HG02678 (cell line): ENCODE measurements at regions not wholly inside any gene's neighbourhood (a gene's known extent, or its start where the extent isn't known, plus 50 kb on each side); places are given as distances from the start of the nearest gene placed in this dataset.
"Not testable (repeated sequence)": the region's sequence is repeated elsewhere in the genome, so short reads cannot be mapped to it uniquely, and the experiment has no call there.

Source experiments
- ATAC-seq: cut with Tn5 transposase; IDR thresholded peaks from one replicate; pipeline ENCODE4 v1.9.1; 2021; ENCODE audit warnings: mild to moderate bottlenecking, moderate library complexity; ENCODE audit not compliant: unreplicated experiment

DNA sequence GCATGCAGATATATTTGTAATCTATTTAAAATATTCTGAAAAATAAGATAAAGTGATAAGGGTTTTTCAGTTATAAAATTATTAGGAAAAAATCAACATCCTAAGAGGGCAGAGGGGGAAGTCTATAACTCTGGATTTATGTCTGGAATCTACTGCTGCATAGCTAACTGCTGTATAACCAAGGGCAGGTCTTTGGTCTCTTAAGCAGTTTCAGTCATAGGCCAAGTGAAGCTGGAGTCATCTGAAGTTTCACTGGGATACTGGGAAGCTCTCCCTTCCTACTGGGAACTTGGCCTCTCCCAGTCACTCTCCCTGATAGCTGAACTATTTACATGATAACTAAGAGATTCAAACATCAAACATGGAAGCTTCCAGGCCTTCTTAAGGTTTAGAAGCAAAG lies 1409.9 kb upstream of the PCDH7 start:
- no peak for ATAC-seq

DNA sequence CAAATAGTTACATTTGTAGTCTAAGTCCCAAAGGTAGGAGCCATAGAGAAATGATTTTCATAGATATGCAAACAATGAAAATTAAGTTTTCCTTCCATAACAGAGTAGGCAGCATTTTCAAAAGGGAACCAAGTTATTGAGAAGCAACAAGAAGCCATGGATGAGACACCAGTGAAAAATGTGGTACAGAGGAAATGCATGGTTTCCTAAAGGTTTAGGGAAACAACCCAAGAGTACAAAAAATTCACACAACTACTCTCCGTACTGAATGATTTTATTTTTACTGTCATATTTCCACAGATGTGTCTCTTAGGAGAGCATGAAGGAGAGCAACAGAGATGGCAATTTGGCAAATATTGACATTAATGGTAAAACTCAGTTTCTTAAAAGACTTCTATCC lies 1408.9 kb upstream of the PCDH7 start:
- ATAC-seq: no peak

DNA sequence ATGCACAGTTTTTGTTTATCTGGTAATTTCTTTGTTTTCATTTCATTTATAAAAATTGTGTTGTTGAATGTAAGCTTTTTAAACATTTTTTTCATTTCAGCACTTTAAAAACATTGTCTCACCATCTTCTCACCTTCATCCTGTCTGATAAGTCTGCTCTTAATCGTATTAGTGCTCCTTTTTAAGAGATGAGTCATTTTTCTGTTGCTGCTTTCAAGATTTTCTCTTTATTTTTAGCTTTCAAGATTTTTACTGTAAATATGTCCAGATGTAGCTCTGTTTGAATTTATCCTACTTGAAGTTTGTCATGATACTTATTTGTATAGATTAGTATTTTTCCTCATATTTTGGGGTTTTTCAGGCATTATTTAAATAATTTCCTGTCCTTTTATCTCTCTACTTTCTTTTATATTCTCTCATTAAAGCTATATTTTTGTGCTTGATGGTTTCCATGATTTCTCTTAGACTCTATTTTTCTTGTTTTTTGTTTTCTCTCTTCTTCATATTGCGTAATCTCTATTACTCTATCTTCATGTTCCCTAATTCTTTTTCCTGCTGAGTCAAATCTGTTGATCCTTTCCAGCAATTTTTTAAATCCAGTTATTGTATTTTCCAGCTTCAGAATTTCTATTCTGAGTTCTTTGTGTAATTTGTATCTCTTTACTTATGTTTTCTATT lies 1400.4 kb upstream of the PCDH7 start:
- no peak for ATAC-seq

DNA sequence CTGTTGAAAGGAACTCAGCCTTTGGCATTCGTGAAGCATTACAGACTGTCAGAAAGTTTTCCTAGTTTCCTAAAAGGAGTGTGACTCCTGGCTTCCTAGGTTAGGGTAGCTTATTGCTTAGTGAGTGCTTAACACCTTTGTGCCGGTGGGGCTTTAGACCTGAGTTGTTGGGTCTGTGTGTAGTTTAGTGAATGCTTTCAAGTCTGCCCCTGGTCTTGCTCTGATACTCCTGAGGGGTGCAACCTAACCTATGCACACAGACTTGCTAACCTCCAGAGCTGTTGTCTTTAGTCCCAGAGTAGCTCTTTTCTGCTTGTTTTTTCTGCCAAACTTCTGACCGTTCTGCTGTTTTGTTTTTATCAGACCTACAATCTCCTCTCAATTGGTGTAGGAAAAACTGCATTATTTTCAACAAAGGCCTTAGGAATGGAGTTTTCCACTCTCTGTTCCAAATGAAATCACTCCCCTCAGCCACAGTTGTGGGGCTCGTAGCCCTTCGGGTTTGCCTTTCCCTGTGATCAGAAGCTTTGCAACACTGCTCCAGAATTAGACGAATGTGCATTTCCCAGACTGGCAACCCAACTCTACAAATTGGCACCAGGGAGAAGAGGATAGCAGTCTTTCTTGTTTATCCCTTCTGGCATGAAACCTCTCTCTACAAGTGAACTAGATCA lies 1399.1 kb upstream of the PCDH7 start:
- ATAC-seq: no peak

DNA sequence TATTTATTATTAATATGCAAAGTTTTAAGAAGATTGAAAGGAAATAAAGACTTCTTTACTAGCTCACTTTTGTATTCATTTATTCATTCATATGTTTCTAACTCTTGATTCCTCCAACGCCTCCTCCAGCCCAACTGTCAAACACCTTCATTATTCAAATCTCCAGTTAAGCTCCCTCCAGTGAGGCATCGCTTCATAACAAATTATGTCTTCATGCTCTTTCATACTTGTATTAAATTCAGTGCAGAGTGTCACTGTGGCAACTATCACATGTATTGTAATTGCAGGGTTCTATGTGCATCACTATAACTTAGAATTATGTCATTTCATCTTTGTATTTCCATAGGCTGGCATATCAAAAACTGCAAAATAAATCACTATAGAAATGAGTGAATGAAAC lies 1394.2 kb upstream of the PCDH7 start:
- ATAC-seq: no peak

DNA sequence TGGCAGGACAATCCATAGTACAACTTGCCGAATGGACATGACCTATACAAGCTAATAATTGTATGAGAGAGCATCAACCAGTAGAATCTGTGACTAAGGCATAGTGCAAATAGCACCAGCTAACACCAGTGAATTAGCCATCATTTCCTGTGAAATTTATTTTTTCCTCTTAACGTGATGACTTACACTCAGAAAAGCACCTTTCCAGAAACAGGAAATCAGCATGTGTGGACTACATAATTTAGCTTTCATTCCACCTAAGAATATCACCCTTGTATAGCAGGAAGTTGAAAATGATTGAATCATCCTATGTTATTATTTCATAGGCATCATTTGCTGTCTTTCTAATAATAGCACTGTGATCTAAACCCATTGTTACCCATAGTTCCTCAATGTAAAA lies 1393.4 kb upstream of the PCDH7 start:
- ATAC-seq: no peak

DNA sequence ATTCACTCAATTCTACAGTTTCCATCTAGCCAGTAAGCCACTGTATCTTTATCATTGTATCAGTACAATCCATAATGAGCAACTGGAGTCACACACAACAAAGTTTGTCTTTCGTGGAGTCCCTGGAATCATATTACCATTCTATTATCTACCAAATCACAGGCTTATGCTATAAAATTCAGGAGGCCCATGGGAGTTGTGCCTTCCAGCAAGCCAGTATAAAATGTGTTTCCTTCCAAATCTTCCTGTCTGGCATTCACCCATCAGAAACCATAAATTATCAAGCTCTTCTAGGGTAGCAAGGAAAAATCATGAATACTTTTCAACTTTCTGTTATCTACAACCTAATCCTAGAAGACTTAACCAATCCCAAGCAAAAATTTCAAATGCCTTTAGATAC lies 1383.3 kb upstream of the PCDH7 start:
- no peak for ATAC-seq

DNA sequence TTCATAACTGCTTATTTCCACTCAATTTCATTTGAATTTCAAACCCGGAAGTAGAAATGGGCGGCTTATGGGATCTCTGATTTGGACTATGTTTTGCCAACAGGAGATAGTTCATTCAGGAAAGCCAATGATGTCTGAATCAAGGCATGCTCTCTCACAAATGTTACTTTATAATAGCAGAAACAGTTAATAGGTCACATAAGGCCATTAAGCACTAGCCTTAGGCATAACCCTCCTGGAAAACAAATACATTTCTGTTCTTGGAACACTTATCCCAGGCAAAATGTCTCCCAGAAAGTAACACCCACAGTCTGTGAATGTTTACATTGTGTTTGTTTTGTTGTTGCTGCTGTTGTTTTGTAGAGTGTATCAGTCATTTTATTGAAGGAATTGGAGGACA lies 1347.2 kb upstream of the PCDH7 start:
- ATAC-seq: no peak

DNA sequence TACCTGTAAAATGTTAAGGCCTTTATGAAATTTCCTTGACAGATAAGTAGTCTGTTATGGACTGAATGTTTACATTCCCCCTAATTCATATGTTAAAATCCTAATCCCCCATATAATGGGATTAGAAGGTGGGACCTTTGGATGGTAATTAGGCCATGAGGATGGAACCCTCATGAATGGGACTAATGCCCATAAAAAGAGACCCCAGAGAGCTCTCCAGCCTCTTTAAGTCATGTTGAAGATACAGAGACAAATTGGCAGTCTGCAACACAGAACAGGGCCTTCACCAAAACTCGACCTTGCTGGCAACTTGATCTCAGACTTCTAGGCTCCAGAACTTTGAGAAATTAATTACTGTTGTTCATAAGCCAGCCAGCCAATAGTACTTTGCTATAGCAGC lies 1344.5 kb upstream of the PCDH7 start:
- ATAC-seq: no peak

DNA sequence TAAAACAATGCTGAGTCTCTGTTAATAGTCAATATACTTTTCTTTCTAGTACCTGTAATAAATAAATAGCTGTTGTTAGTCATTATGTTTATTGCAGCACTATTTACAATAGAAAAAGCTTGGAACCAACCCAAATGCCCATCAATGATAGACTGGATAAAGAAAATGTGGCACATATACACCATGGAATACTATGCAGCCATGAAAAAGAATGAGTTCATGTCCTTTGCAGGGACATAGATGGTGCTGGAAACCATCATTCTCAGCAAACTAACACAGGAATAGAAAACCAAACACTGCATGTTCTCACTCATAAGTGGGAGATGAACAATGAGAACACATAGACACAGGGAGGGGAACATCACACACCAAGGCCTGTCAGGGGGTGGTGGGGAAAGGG lies 1341.9 kb upstream of the PCDH7 start:
- ATAC-seq: not testable (repeated sequence)

DNA sequence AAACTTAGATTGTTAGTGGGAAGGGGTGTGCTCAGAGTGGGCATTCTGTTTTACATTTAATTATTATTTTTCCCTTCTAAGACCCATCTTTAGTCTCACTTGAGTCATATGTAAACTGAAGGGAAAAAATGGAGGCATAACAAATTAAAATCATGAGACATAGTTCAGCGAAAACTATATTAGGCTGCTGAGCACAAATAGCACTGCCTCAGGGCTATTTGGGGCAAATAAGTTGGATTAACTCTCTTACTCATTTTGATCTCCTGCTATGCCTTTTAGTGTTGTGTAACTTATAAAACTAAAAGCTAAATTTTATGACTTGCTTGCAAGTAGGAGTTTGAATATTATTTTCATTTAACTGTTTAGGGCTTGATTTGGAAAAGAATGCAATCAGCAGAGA lies 1329.2 kb upstream of the PCDH7 start:
- no peak for ATAC-seq

DNA sequence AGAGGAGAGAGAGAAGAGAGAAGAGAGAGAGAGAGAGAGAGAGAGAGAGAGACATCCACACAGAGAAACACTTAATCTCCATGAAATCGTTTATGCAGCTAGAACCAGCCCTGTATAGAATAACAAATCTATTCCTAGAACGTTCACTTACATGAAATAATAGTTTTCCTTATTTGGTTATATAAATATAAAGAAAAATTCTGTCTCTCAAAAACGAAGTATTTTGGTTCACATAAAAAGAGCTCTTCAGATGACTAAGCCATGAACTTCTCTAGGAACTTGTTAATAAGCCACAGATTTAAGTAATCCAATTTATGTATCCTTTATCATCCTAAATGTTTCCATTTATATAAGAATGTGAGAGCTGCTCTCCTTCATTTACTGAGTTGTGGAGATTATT lies 1315.1 kb upstream of the PCDH7 start:
- ATAC-seq: no peak

DNA sequence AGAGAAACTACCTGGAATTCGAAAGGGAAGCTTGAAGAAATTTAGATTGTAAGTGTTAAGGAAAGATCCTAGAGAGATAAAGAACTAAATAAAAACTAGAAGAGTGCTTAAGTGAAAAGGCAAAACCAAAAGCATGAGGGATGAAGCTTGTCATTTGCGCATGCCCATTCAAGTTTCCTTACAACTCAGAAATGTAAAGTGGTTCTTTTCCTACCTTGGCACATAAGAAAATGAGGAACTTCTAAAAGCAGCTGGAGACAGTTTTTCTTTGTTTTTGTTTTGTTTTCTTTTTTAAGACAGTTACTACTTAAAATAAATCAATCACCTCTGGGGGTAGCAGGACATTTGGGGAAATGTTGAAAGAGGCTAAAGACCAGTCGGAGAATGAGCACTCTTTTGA lies 1304.4 kb upstream of the PCDH7 start:
- ATAC-seq: no peak

DNA sequence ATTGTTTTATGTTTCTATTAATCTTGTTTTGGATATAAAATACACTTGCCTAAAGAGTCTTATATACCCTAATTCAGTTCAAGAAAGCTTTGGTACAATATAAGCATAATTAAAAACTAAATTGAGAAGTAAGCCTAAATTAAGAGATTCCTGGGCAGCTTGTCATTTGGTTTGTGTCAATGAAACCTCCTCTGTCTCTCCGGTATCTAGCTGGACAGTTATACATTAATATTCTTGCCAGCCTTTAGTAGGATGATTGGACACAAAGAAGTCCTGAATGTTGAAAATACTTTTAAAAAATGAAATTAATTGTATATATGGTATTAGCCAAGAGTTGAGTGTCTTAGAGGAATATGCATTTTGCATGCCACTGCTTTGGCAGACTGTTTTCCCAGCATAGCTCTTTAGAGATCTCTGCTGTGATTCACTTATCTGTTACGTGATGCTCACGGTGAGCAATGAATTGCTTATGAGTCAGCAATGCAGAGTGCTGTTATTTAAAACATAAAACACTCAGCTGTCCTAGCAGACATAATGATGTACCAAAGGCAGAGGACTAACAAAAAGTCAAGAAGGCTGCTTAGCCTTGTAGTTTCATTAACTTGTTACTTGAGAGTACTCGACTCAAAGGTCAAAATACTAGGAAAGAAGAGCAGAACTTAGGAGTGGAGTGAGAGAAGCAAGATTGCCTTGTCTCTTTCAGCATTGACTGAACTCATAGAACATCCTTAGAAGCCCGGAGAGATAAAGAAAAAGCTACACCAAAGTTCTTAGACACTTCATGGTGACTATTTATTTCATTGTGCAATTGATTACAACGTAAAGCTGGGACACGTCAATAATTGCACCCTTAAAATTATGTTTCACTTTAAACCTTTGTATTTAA lies 1296.1 kb upstream of the PCDH7 start:
- ATAC-seq: no peak

DNA sequence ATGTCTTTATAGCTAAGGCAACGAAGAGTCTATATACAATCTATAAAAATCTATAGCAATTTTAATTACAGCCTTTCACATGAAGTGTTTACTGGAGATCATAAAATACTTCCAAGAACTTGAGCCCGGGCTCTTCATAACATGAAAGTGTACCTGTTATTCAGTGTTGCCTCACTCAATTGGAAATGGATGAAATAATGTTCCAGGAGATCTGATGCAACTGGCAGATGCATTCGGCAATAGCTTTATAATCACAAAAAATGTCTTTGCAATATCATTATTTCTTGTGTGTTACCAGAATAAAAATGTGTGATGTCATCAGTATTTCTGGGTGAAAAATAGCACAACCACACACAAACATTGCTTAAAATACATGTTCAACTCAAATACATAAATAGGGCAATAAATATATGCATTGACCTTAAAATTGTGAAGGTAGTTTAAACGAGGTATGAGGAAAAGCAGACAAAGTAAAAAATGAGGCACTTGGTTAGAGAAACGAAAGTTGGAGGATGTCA lies 1266.8 kb upstream of the PCDH7 start:
- ATAC-seq: no peak

DNA sequence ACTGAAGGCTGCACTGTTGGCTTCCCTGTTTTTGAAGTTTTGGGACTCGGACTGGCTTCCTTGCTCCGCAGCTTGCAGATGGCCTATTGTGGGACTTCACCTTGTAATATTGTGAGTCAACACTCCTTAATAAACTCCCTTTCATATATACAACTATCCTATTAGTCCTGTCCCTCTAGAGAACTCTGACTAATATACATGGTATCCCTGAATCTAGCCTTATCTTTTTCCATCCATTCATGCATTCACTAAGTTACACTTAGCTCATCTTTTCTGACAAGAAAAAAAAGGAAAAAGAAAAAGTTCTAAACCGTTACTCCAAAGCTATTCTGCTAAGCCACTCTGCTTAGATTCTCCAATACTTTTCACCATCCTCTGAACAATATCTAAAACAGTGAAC lies 1260.2 kb upstream of the PCDH7 start:
- ATAC-seq: no peak

DNA sequence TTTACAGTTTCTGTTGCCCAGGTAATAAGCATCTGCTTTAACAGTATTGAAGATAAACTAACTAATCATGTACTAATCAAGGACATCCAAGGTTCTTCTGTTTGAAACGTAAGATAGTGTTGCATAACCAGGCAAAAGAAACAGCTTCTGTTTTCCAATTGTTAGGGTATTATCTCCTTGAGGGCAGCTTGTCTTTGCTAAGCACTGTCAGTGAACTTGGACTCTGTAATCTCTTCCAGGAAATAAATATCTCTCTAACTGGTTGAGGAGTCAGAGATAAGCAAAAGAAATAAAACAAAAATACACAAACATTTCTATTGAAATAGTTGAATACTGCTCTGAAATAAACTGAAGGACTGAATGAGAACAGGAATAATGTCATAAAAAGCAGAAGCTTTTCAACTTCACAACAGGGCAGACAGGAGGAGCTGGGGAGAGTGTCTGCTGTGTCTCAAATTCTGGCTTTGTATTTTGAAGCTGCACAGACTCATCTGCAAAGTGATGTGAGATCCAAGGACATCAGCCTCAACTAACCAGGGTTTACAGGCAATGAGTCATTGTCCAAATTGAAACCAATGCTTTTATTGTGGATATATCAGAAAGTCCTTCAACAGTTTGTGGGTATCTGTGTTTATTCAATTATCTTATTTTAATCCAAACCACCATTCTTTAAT lies 1253.0 kb upstream of the PCDH7 start:
- no peak for ATAC-seq
